MM.1S (cell line): ENCODE measurements at regions not wholly inside any gene's neighbourhood (a gene's known extent, or its start where the extent isn't known, plus 50 kb on each side); places are given as distances from the start of the nearest gene placed in this dataset.

Experiments
- DNase-seq: peaks from one replicate; pipeline ENCODE4 v3.0.0-alpha.2; 2015
- H2AFZ ChIP-seq: fragments of 300-600 bp; sonication (generic); 2 replicates; pipeline ENCODE4 v1.6.0; 2016; ENCODE audit warnings: antibody characterized with exemption, low read length
- H3F3A ChIP-seq: fragments of 300-600 bp; sonication (generic); 2 replicates; pipeline ENCODE4 v1.6.1; 2016; ENCODE audit warnings: mild to moderate bottlenecking, antibody characterized with exemption, low read length, moderate library complexity, mixed read lengths; ENCODE audit not compliant: insufficient read depth
- H3K27ac ChIP-seq: fragments of 300-600 bp; sonication (generic); 2 replicates; pipeline ENCODE4 v1.5.1; 2016; ENCODE audit warnings: mild to moderate bottlenecking, low read length
- H3K27me3 ChIP-seq: fragments of 300-600 bp; sonication (generic); replicated peaks from 2 replicates; pipeline ENCODE4 v1.6.0; 2016; ENCODE audit warnings: low read length; ENCODE audit not compliant: insufficient read depth
- H3K36me3 ChIP-seq: fragments of 300-600 bp; sonication (generic); replicated peaks from 2 replicates; pipeline ENCODE4 v1.6.1; 2016; ENCODE audit warnings: mild to moderate bottlenecking, low read length, mixed read lengths; ENCODE audit not compliant: insufficient read depth
- H3K4me1 ChIP-seq: fragments of 300-600 bp; sonication (generic); 2 replicates; pipeline ENCODE4 v1.6.1; 2016; ENCODE audit warnings: low read length, mixed read lengths
- H3K4me2 ChIP-seq: fragments of 300-600 bp; sonication (generic); 2 replicates; pipeline ENCODE4 v1.6.0; 2016; ENCODE audit warnings: low read depth, low read length
- H3K4me3 ChIP-seq: fragments of 300-600 bp; sonication (generic); 2 replicates; pipeline ENCODE4 v1.5.1; 2016; ENCODE audit warnings: low read length, mixed read lengths
- H3K79me2 ChIP-seq: fragments of 300-600 bp; sonication (generic); 2 replicates; pipeline ENCODE4 v1.6.1; 2016; ENCODE audit warnings: mixed run types, low read length, mixed read lengths
- H3K9ac ChIP-seq: fragments of 300-600 bp; sonication (generic); 2 replicates; pipeline ENCODE4 v1.6.1; 2016; ENCODE audit warnings: low read length, mixed read lengths
- H3K9me2 ChIP-seq: fragments of 300-600 bp; sonication (generic); replicated peaks from 2 replicates; pipeline ENCODE4 v1.6.1; 2016; ENCODE audit warnings: mild to moderate bottlenecking, low read length, mixed read lengths; ENCODE audit not compliant: insufficient read depth
- H3K9me3 ChIP-seq: fragments of 300-600 bp; sonication (generic); replicated peaks from 2 replicates; pipeline ENCODE4 v1.6.1; 2016; ENCODE audit warnings: mild to moderate bottlenecking, low read length, mixed read lengths; ENCODE audit not compliant: insufficient read depth
- H4K20me1 ChIP-seq: fragments of 300-600 bp; sonication (generic); 2 replicates; pipeline ENCODE4 v1.6.1; 2016; ENCODE audit warnings: mild to moderate bottlenecking, low read length, moderate library complexity, mixed read lengths; ENCODE audit not compliant: insufficient read depth
- CTCF ChIP-seq: fragments of 300-600 bp; sonication (generic); IDR thresholded peaks from 2 replicates; pipeline ENCODE4 v1.5.1; 2016; ENCODE audit warnings: antibody characterized with exemption, low read length, mixed read lengths
- EZH2 ChIP-seq: fragments of 300-600 bp; sonication (generic); optimal IDR thresholded peaks from 2 replicates; pipeline ENCODE3; 2017; ENCODE audit warnings: low read depth, mild to moderate bottlenecking, antibody characterized with exemption, low read length, mixed read lengths
- EZH2phosphoT487 ChIP-seq: fragments of 300-600 bp; sonication (generic); IDR thresholded peaks from 2 replicates; pipeline ENCODE4 v1.6.1; 2018; ENCODE audit warnings: antibody characterized with exemption, low read length

- no peaks in the 10 kb centered on the region for H3K9me2 ChIP-seq
Measured at GRCh38 chr21:40923901-40924300, 76.9 kb upstream of the DSCAM start.

GRCh38 chr21:40924641-40925040, 77.7 kb upstream of the DSCAM start:
- Histone ChIP-seq H4K20me1 (no peaks in the 10 kb centered on the region), H3K36me3 (no peaks in the 10 kb centered on the region), H3K9me2 (no peaks in the 10 kb centered on the region), H3K4me2 (no peak overlapping the region), H2AFZ (no peak overlapping the region), H3K27ac (no peak overlapping the region), H3K27me3 (no peaks in the 10 kb centered on the region), H3K4me1 (no peaks in the 10 kb centered on the region), H3F3A (no peaks in the 10 kb centered on the region), H3K9ac (no peak overlapping the region), H3K9me3 (no peaks in the 10 kb centered on the region), H3K4me3 (no peak overlapping the region), H3K79me2 (no peaks in the 10 kb centered on the region)
- TF ChIP-seq CTCF (no peak), EZH2 (no peak), EZH2phosphoT487 (no peak)
- DNase-seq: no peak

More at GRCh38 chr21:40923901-40924300, 76.9 kb upstream of the DSCAM start:
- H3K4me3 ChIP-seq: no peak overlapping the region
- H3K79me2 ChIP-seq: no peaks in the 10 kb centered on the region
- no peak overlapping the region for H3K27ac ChIP-seq
- H3K9me3 ChIP-seq: no peaks in the 10 kb centered on the region
- H3K9ac ChIP-seq: no peak overlapping the region
- no peaks in the 10 kb centered on the region for H4K20me1 ChIP-seq
- H3F3A ChIP-seq: no peaks in the 10 kb centered on the region
- no peak overlapping the region for H2AFZ ChIP-seq
- TF ChIP-seq EZH2phosphoT487 (no peak), EZH2 (no peak), CTCF (no peak)
- no peaks in the 10 kb centered on the region for H3K4me1 ChIP-seq
- no peak overlapping the region for H3K4me2 ChIP-seq
- no peaks in the 10 kb centered on the region for H3K36me3 ChIP-seq
- no peaks in the 10 kb centered on the region for H3K27me3 ChIP-seq
- no peak for DNase-seq

GRCh38 chr21:40926238-40926637, 79.3 kb upstream of the DSCAM start:
- Histone ChIP-seq H3K27ac (no peak overlapping the region), H3K27me3 (no peaks in the 10 kb centered on the region), H3K9ac (no peak overlapping the region), H3F3A (no peaks in the 10 kb centered on the region), H3K4me2 (no peak overlapping the region), H3K4me1 (no peaks in the 10 kb centered on the region), H3K79me2 (no peaks in the 10 kb centered on the region), H3K36me3 (no peaks in the 10 kb centered on the region), H4K20me1 (no peaks in the 10 kb centered on the region), H3K4me3 (no peak overlapping the region), H3K9me3 (no peaks in the 10 kb centered on the region), H2AFZ (no peak overlapping the region), H3K9me2 (no peaks in the 10 kb centered on the region)
- DNase-seq: no peak
- TF ChIP-seq EZH2: no peak
- no peak for TF ChIP-seq EZH2phosphoT487
- no peak for TF ChIP-seq CTCF

GRCh38 chr21:40929833-40930232, 82.9 kb upstream of the DSCAM start:
- no peaks in the 10 kb centered on the region for H3K4me1 ChIP-seq
- no peaks in the 10 kb centered on the region for H4K20me1 ChIP-seq
- no peak overlapping the region for H3K4me2 ChIP-seq
- H2AFZ ChIP-seq: no peak overlapping the region
- H3K4me3 ChIP-seq: no peak overlapping the region
- no peaks in the 10 kb centered on the region for H3K36me3 ChIP-seq
- no peaks in the 10 kb centered on the region for H3K9me2 ChIP-seq
- TF ChIP-seq EZH2: no peak
- TF ChIP-seq CTCF: no peak
- TF ChIP-seq EZH2phosphoT487: no peak
- H3K79me2 ChIP-seq: no peaks in the 10 kb centered on the region
- H3K27ac ChIP-seq: no peak overlapping the region
- no peaks in the 10 kb centered on the region for H3K27me3 ChIP-seq
- no peaks in the 10 kb centered on the region for H3K9me3 ChIP-seq
- DNase-seq: no peak
- H3K9ac ChIP-seq: no peak overlapping the region
- H3F3A ChIP-seq: no peaks in the 10 kb centered on the region
